HG02885 (cell line): ENCODE measurements at regions not wholly inside any gene's neighbourhood (a gene's known extent, or its start where the extent isn't known, plus 50 kb on each side); places are given as distances from the start of the nearest gene placed in this dataset.

Experiments
- ATAC-seq: cut with Tn5 transposase; IDR thresholded peaks from one replicate; pipeline ENCODE4 v1.9.1; 2021; ENCODE audit warnings: mild to moderate bottlenecking; ENCODE audit not compliant: unreplicated experiment, poor library complexity

GRCh38 chr5:4921929-4922328 lies 218.2 kb upstream of the ADAMTS16 start:
- no peak for ATAC-seq

- no peak for ATAC-seq
Observed at GRCh38 chr5:4924577-4924976, 215.6 kb upstream of the ADAMTS16 start.

GRCh38 chr5:4927097-4927496 lies 213.0 kb upstream of the ADAMTS16 start:
- no peak for ATAC-seq

- ATAC-seq, result no peak
Observed at GRCh38 chr5:4928409-4928808, 211.7 kb upstream of the ADAMTS16 start.

GRCh38 chr5:4929092-4929655 lies 211.0 kb upstream of the ADAMTS16 start:
- ATAC-seq, result no peak

GRCh38 chr5:4939042-4939781 lies 200.9 kb upstream of the ADAMTS16 start:
- no peak for ATAC-seq

GRCh38 chr5:4941161-4941560 lies 199.0 kb upstream of the ADAMTS16 start:
- ATAC-seq, result no peak

GRCh38 chr5:4941957-4942830 lies 197.9 kb upstream of the ADAMTS16 start:
- ATAC-seq, result peak; percentile 66

- ATAC-seq, result no peak
Observed at GRCh38 chr5:4942831-4943178, 197.3 kb upstream of the ADAMTS16 start.

GRCh38 chr5:4945296-4945695 lies 194.8 kb upstream of the ADAMTS16 start:
- no peak for ATAC-seq

GRCh38 chr5:4947106-4947505 lies 193.0 kb upstream of the ADAMTS16 start:
- no peak for ATAC-seq

- ATAC-seq, result no peak
Observed at GRCh38 chr5:4947893-4948536, 192.1 kb upstream of the ADAMTS16 start.

GRCh38 chr5:4949108-4949507 lies 191.0 kb upstream of the ADAMTS16 start:
- ATAC-seq, result no peak

- no peak for ATAC-seq
Observed at GRCh38 chr5:4953576-4953975, 186.6 kb upstream of the ADAMTS16 start.

- no peak for ATAC-seq
Observed at GRCh38 chr5:4954048-4954447, 186.1 kb upstream of the ADAMTS16 start.

GRCh38 chr5:4963265-4963664 lies 176.9 kb upstream of the ADAMTS16 start:
- no peak for ATAC-seq

- no peak for ATAC-seq
Observed at GRCh38 chr5:4969351-4969750, 170.8 kb upstream of the ADAMTS16 start.

- no peak for ATAC-seq
Observed at GRCh38 chr5:4970171-4970570, 170.0 kb upstream of the ADAMTS16 start.

GRCh38 chr5:4976902-4977301 lies 163.2 kb upstream of the ADAMTS16 start:
- no peak for ATAC-seq

- no peak for ATAC-seq
Observed at GRCh38 chr5:4977416-4978110, 162.6 kb upstream of the ADAMTS16 start.
